SK-N-MC (cell line): ENCODE measurements at regions not wholly inside any gene's neighbourhood (a gene's known extent, or its start where the extent isn't known, plus 50 kb on each side); places are given as distances from the start of the nearest gene placed in this dataset.

ENCODE experiments used
- EZH2 ChIP-seq: fragments of 200-600 bp; sonication (generic); IDR thresholded peaks from one replicate; pipeline ENCODE4 v1.6.1; 2017; ENCODE audit warnings: antibody characterized with exemption
- POLR2AphosphoS5 ChIP-seq: IDR thresholded peaks from 2 replicates; pipeline ENCODE4 v1.6.1; 2012; ENCODE audit warnings: mild to moderate bottlenecking, low read depth, low read length, borderline replicate concordance

DNA sequence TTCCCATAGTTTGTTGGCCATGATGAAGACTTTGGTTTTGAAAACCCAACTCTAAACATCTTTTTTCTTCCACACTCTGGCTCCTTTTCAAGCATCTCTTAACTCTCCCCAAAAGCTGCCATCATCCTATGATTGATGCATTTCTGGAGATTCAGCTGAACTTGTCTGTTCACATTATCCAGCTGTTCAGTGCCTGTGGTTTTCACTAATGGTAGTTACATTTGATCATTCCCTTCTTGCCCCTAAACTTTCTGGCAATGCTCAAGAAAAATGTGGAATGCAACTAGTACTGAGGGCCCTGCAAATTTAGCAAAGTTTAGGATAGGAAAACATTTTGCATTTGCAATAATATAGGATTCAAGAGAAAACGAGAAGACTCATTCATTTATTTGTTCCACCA lies 267.5 kb downstream of the ENC1 start:
- TF ChIP-seq EZH2 (no peak), POLR2AphosphoS5 (no peak)
